Adrenal gland (tissue), 5 donors: ENCODE measurements at regions not wholly inside any gene's neighbourhood (a gene's known extent, or its start where the extent isn't known, plus 50 kb on each side); places are given as distances from the start of the nearest gene placed in this dataset.

Source experiments
- POLR2A ChIP-seq, 2 donors: fragments of 450-650 bp; IDR thresholded peaks; one replicate each; pipeline ENCODE4 v1.6.1; 2017; ENCODE audit warnings: antibody characterized with exemption in 2 of 2, mild to moderate bottlenecking in 2 of 2, moderate library complexity in 1 of 2
- TF ChIP-seq, protein P1 (sequence below), 6 experiments: fragments of 450-650 bp in 4 of 6; fragments of 200-600 bp in 2 of 6; sonication (generic) in 1 of 6; IDR thresholded peaks; 1 replicate in 5 of 6; 2 replicates in 1 of 6; pipeline versions ENCODE4 v1.5.1 to v1.8.0; 2016 to 2021; ENCODE audit warnings: antibody characterized with exemption in 6 of 6, mild to moderate bottlenecking in 2 of 6, moderate library complexity in 1 of 6
- donor health status: DM: no; HTN: no; CAD: no.

DNA sequence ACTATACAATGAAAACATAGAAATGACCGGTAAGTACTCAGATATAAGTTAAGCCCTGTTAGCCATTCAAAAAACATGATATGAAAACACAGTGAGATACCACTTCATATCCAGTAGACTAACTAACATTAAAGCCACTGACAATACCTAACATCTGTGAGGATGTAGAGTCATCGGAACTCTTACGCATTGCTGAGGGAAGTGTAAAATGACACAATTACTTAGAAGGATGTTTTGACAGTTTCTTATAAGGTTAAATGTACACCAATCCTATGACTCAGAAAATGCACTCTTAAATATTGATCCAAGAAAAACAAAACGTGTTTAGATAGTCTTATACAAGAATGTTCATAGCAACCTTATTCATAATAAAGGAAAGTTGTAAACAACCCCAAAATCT is 782.9 kb downstream of the BCL11B start:
- TF ChIP-seq, protein P1, sequence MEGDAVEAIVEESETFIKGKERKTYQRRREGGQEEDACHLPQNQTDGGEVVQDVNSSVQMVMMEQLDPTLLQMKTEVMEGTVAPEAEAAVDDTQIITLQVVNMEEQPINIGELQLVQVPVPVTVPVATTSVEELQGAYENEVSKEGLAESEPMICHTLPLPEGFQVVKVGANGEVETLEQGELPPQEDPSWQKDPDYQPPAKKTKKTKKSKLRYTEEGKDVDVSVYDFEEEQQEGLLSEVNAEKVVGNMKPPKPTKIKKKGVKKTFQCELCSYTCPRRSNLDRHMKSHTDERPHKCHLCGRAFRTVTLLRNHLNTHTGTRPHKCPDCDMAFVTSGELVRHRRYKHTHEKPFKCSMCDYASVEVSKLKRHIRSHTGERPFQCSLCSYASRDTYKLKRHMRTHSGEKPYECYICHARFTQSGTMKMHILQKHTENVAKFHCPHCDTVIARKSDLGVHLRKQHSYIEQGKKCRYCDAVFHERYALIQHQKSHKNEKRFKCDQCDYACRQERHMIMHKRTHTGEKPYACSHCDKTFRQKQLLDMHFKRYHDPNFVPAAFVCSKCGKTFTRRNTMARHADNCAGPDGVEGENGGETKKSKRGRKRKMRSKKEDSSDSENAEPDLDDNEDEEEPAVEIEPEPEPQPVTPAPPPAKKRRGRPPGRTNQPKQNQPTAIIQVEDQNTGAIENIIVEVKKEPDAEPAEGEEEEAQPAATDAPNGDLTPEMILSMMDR (IDR thresholded peaks at IDR 0.05) = no peak
- TF ChIP-seq POLR2A (IDR thresholded peaks at IDR 0.05) = no peak
